Heart left ventricle (tissue), 13 donors: ENCODE measurements at regions not wholly inside any gene's neighbourhood (a gene's known extent, or its start where the extent isn't known, plus 50 kb on each side); places are given as distances from the start of the nearest gene placed in this dataset.

ENCODE experiments used
- CTCF ChIP-seq, 12 donors: fragments of 200-600 bp; sonication (generic) in 4 of 12; IDR thresholded peaks; one replicate each; pipeline versions ENCODE4 v1.5.0 to v1.8.0; 2018 to 2022; ENCODE audit warnings: antibody characterized with exemption in 12 of 12, mild to moderate bottlenecking in 5 of 12
- POLR2A ChIP-seq, 2 donors: fragments of 450-650 bp; IDR thresholded peaks; one replicate each; pipeline ENCODE4 v1.6.1; 2017; ENCODE audit warnings: antibody characterized with exemption in 2 of 2, mild to moderate bottlenecking in 2 of 2, moderate library complexity in 2 of 2
- donor health status: ischemic (EF 13 %, LVEDD 7.1; RV severe dilation, severe dysfunction).
- donor health status: DM: no; HTN: yes; CAD: no.
- donor health status: DM: no; HTN: no; CAD: no.
- donor health status: ischemic (EF 25% LVEDD 6.9; RV normal size, moderate dysfunction).
- donor health status: ischemic (EF 25% LVEDD 5.7; RV mildly dilated, moderate dysfunction).
- donor health status: ischemic (EF 35%, LVEDD 5.7; RV mildly dilated, moderate dysfunction).
- donor health status: nonischemic (EF 11% LVEDD 7.7; RV severe dilation, severe dysfunction).
- donor health status: DM: yes; HTN: yes; CAD: no.
- donor health status: PGD.
- donor health status: ischemic (EF 29% LVEDD 5.4; RV normal size, mild dysfunction).
- donor health status: nonischemic (EF 23%, LVEDD 6.1; RV moderate dilation, normal function).

DNA sequence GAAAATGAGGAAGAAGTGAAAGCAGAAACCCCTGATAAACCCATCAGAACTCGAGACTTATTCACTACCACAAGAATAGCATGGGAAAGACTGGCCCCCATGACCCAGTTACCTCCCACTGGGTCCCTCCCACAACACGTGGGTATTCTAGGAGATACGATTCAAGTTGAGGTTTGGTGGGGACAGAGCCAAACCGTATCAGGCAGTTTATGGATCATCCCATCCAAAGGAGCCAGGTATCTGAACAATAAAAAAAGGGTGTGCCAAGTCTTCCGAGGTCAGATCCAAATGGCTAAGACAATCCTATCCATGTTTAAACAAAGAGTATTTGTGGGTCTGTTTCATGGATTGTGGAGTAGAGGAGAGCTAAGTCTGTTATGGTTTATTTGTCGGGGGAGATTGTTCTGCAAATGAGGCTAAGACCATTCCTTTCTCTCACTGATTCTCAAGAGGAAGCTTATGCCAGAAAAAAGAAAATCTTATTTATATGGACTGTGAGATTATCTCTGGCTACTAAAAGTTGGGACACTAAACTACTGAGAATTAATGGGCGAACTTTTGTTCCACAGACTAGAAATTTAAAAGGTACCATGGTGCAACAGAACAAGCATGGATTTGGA lies 203.7 kb downstream of the IPMK start:
- TF ChIP-seq CTCF (IDR thresholded peaks at IDR 0.05) (no peak), POLR2A (IDR thresholded peaks at IDR 0.05) (no peak)
